GM06990 (cell line): ENCODE measurements at regions not wholly inside any gene's neighbourhood (a gene's known extent, or its start where the extent isn't known, plus 50 kb on each side); places are given as distances from the start of the nearest gene placed in this dataset.
"Not testable (repeated sequence)": the region's sequence is repeated elsewhere in the genome, so short reads cannot be mapped to it uniquely, and the experiment has no call there.

Experiments used
- DNase-seq: peaks from one replicate; pipeline ENCODE4 v3.0.0-alpha.2; 2011; ENCODE audit not compliant: insufficient read length; ENCODE audit errors: extremely low read depth
- H3K27me3 ChIP-seq: replicated peaks from 2 replicates; pipeline ENCODE4 v1.6.0; 2011; ENCODE audit warnings: low read length; ENCODE audit not compliant: control insufficient read depth, insufficient read depth
- H3K36me3 ChIP-seq: 2 replicates; pipeline ENCODE4 v1.5.1; 2011; ENCODE audit warnings: low read length; ENCODE audit not compliant: control insufficient read depth, insufficient read depth
- H3K4me3 ChIP-seq: replicated peaks from 2 replicates; pipeline ENCODE4 v1.5.1; 2011; ENCODE audit warnings: low read depth, mild to moderate bottlenecking, control low read depth, low read length
- CTCF ChIP-seq: IDR thresholded peaks from 2 replicates; pipeline ENCODE4 v1.5.1; 2011; ENCODE audit warnings: low read length, control low read depth, mild to moderate bottlenecking, inconsistent platforms; ENCODE audit not compliant: insufficient read depth, poor library complexity, severe bottlenecking

- no peak for DNase-seq
- peak; percentile 61 for TF ChIP-seq CTCF
- Histone ChIP-seq H3K4me3 (no peak overlapping the region), H3K27me3 (no peaks in the 10 kb centered on the region), H3K36me3 (no peaks in the 10 kb centered on the region)
Measured at GRCh38 chrX:94831364-94831763, 1157.4 kb downstream of the FAM133A start.

- no peak for DNase-seq
- no peak for TF ChIP-seq CTCF
- Histone ChIP-seq H3K27me3 (no peaks in the 10 kb centered on the region), H3K36me3 (no peaks in the 10 kb centered on the region), H3K4me3 (no peak overlapping the region)
Measured at GRCh38 chrX:94834226-94834625, 1160.2 kb downstream of the FAM133A start.

GRCh38 chrX:94850811-94851210 lies 1176.8 kb downstream of the FAM133A start:
- H3K4me3 ChIP-seq = no peak overlapping the region
- DNase-seq = no peak
- TF ChIP-seq CTCF = no peak
- no peaks in the 10 kb centered on the region for H3K36me3 ChIP-seq
- no peaks in the 10 kb centered on the region for H3K27me3 ChIP-seq

- H3K4me3 ChIP-seq = no peak overlapping the region
Measured at GRCh38 chrX:94854251-94854650, 1180.2 kb downstream of the FAM133A start.

GRCh38 chrX:94862470-94862869 lies 1188.5 kb downstream of the FAM133A start:
- H3K27me3 ChIP-seq, DNase-seq, H3K36me3 ChIP-seq, H3K4me3 ChIP-seq: not testable (repeated sequence)

More at GRCh38 chrX:94854251-94854650, 1180.2 kb downstream of the FAM133A start:
- no peaks in the 10 kb centered on the region for H3K27me3 ChIP-seq
- TF ChIP-seq CTCF = no peak
- no peaks in the 10 kb centered on the region for H3K36me3 ChIP-seq
- DNase-seq = no peak

- no peak for TF ChIP-seq CTCF
- no peak overlapping the region for H3K4me3 ChIP-seq
- no peak for DNase-seq
- no peaks in the 10 kb centered on the region for H3K36me3 ChIP-seq
- H3K27me3 ChIP-seq = no peaks in the 10 kb centered on the region
Measured at GRCh38 chrX:94871640-94872039, 1197.6 kb downstream of the FAM133A start.
